ENCODE measurements at regions not wholly inside any gene's neighbourhood (a gene's known extent, or its start where the extent isn't known, plus 50 kb on each side); places are given as distances from the start of the nearest gene placed in this dataset.

DNA sequence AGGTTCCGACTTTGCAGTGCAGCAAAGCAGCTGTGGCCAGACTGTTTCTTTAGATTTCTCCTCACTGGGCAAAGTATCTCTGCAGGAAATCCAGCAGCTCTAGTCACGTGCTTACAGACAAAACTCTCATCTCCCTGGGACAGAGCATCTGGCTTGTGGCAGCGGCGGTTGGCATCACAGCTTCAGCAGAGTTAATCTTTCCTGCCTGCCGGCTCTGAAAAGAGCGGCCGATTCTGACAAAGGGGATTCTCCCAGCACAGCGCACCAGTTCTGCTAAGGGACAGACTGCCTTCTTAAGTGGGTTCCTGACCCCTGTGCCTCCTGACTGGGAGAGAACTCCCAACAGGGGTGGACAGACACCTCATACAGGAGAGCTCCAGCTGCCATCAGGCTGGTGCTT, 1357.3 kb upstream of the TENM4 start:
- intact Hi-C loops (cut with micrococcal nuclease) = no loop called here
- H3K79me2 ChIP-seq (ENCODE audit: low read length) = no peaks in the 10 kb centered on the region
- ATAC-seq (no peak), DNase-seq (no peak)
- H3K4me2 ChIP-seq (ENCODE audit: low read length) = no peak overlapping the region
- H3K27me3 ChIP-seq (ENCODE audit: low read length) = no peaks in the 10 kb centered on the region
- H3K9me3 ChIP-seq (ENCODE audit: low read length) = 0 out of 2 replicates have a peak, but pooled peaks cover 10% of the 10 kb centered on the region
- no TSS peak for BruUV-seq (replicated peaks)
- TF ChIP-seq EZH2phosphoT487 (IDR thresholded peaks at IDR 0.05; ENCODE audit: borderline replicate concordance, low read length) (no peak), EZH2 (IDR thresholded peaks at IDR 0.05; ENCODE audit: low read length, unreplicated experiment) (no peak)
- TF ChIP-seq, protein P1, sequence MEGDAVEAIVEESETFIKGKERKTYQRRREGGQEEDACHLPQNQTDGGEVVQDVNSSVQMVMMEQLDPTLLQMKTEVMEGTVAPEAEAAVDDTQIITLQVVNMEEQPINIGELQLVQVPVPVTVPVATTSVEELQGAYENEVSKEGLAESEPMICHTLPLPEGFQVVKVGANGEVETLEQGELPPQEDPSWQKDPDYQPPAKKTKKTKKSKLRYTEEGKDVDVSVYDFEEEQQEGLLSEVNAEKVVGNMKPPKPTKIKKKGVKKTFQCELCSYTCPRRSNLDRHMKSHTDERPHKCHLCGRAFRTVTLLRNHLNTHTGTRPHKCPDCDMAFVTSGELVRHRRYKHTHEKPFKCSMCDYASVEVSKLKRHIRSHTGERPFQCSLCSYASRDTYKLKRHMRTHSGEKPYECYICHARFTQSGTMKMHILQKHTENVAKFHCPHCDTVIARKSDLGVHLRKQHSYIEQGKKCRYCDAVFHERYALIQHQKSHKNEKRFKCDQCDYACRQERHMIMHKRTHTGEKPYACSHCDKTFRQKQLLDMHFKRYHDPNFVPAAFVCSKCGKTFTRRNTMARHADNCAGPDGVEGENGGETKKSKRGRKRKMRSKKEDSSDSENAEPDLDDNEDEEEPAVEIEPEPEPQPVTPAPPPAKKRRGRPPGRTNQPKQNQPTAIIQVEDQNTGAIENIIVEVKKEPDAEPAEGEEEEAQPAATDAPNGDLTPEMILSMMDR (conservative IDR thresholded peaks at IDR 0.05; ENCODE audit: low read depth, low read length) = no peak
- no peak overlapping the region for H2AFZ ChIP-seq (ENCODE audit: low read length)
- ChIA-PET CTCF (no interaction called here), POLR2A (ENCODE audit: unreplicated experiment) (no interaction called here)
- no peaks in the 10 kb centered on the region for H3K9me2 ChIP-seq (replicated peaks; ENCODE audit: low read length)
- no peak overlapping the region for H3K9ac ChIP-seq (ENCODE audit: low read length)
- no peaks in the 10 kb centered on the region for H3K36me3 ChIP-seq (ENCODE audit: low read depth, low read length)
- H3K4me3 ChIP-seq (ENCODE audit: low read length) = no peak overlapping the region
- no peaks in the 10 kb centered on the region for H3K4me1 ChIP-seq (ENCODE audit: insufficient read depth, low read length)
- no peaks in the 10 kb centered on the region for H3F3A ChIP-seq (ENCODE audit: low read length, unreplicated experiment)
- H3K27ac ChIP-seq (ENCODE audit: low read length) = no peak overlapping the region
- no peaks in the 10 kb centered on the region for H4K20me1 ChIP-seq (ENCODE audit: low read length)

DNA sequence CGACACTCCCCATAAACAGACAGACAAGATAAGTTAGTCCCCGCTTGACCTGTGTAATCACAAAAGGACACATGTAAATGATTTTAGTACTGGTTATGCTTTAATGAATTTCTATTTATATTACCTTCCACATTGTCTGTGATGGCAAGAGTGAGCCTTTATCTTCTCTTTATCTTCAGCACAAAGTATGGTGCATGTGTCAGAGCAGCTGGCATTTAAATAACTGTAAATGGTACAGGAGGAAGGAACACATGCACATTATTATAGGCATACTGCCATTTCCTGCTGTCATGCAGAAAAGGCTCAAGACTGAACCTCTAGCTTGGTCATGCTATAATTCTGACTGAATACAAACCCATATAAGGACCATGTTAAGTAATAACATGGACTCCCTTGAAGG, 1342.7 kb upstream of the TENM4 start:
- no TSS peak for BruUV-seq (replicated peaks)
- Histone ChIP-seq H2AFZ (ENCODE audit: low read length) (no peak overlapping the region), H3F3A (ENCODE audit: low read length, unreplicated experiment) (no peaks in the 10 kb centered on the region), H3K9ac (ENCODE audit: low read length) (no peak overlapping the region), H3K4me2 (ENCODE audit: low read length) (no peak overlapping the region), H4K20me1 (ENCODE audit: low read length) (no peaks in the 10 kb centered on the region), H3K9me3 (ENCODE audit: low read length) (peaks cover 7% of the 10 kb centered on the region; the same call in 1 of the 2 replicates), H3K4me3 (ENCODE audit: low read length) (no peak overlapping the region), H3K4me1 (ENCODE audit: insufficient read depth, low read length) (no peaks in the 10 kb centered on the region), H3K36me3 (ENCODE audit: low read depth, low read length) (no peaks in the 10 kb centered on the region), H3K9me2 (replicated peaks; ENCODE audit: low read length) (no peaks in the 10 kb centered on the region), H3K27ac (ENCODE audit: low read length) (no peak overlapping the region), H3K27me3 (ENCODE audit: low read length) (no peaks in the 10 kb centered on the region), H3K79me2 (ENCODE audit: low read length) (no peaks in the 10 kb centered on the region)
- DNase-seq (no peak), ATAC-seq (no peak)
- CTCF ChIA-PET = no interaction called here
- intact Hi-C loops (cut with micrococcal nuclease) = no loop called here
- POLR2A ChIA-PET (ENCODE audit: unreplicated experiment) = no interaction called here
- no peak for TF ChIP-seq EZH2 (IDR thresholded peaks at IDR 0.05; ENCODE audit: low read length, unreplicated experiment)
- TF ChIP-seq EZH2phosphoT487 (IDR thresholded peaks at IDR 0.05; ENCODE audit: borderline replicate concordance, low read length) = no peak
- TF ChIP-seq, protein P1 (conservative IDR thresholded peaks at IDR 0.05; ENCODE audit: low read depth, low read length) = no peak

DNA sequence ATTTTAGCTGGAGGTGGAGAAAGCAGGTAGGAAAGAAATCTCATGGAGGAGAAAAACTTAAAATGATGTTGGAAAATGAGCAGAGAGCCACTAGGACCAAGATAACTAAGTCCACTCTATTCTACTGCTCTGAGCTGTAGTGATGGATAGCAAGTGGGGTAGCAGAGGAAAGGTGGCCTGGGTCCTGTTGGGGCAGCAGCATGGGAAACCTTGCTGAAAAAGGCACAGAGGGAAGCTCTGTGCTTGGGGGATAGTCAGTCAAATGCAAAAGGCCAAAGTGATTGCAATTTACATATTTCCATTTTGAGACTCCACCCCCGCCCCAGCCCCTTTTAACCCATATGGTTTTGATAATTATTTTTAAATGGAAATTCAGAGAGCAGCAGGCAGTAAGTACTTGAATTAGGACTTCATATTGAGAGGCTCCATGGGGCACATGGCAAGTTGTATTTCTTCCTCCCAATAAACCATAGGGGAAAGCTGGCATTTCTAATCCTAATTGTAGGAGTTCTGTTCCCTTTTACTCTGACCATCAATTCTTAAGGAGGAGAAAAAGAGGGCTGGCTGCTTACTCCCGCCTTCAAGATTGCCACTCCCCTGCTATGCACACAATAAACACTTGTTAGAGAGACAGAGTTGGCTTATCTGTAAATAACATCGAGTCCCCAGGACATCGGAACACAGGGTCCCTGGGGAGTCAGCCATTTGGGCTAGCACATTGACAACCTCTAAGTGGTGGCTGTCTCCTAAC, 1341.5 kb upstream of the TENM4 start:
- no TSS peak for BruUV-seq (replicated peaks)

More for the DNA sequence above, 1341.5 kb upstream of the TENM4 start:
- Histone ChIP-seq H3K9me3 (ENCODE audit: low read length) (peaks cover 7% of the 10 kb centered on the region; the same call in 1 of the 2 replicates), H3K27ac (ENCODE audit: low read length) (no peak overlapping the region), H3K4me2 (ENCODE audit: low read length) (no peak overlapping the region), H3K79me2 (ENCODE audit: low read length) (no peaks in the 10 kb centered on the region), H4K20me1 (ENCODE audit: low read length) (no peaks in the 10 kb centered on the region), H2AFZ (ENCODE audit: low read length) (no peak overlapping the region), H3K36me3 (ENCODE audit: low read depth, low read length) (no peaks in the 10 kb centered on the region), H3K9me2 (replicated peaks; ENCODE audit: low read length) (no peaks in the 10 kb centered on the region), H3K9ac (ENCODE audit: low read length) (no peak overlapping the region), H3K4me3 (ENCODE audit: low read length) (no peak overlapping the region), H3K27me3 (ENCODE audit: low read length) (no peaks in the 10 kb centered on the region), H3K4me1 (ENCODE audit: insufficient read depth, low read length) (no peaks in the 10 kb centered on the region), H3F3A (ENCODE audit: low read length, unreplicated experiment) (no peaks in the 10 kb centered on the region)
- TF ChIP-seq, protein P1 (conservative IDR thresholded peaks at IDR 0.05; ENCODE audit: low read depth, low read length) = no peak
- no peak for TF ChIP-seq EZH2 (IDR thresholded peaks at IDR 0.05; ENCODE audit: low read length, unreplicated experiment)
- TF ChIP-seq EZH2phosphoT487 (IDR thresholded peaks at IDR 0.05; ENCODE audit: borderline replicate concordance, low read length) = no peak
- DNase-seq (no peak), ATAC-seq (no peak)
- ChIA-PET CTCF (no interaction called here), POLR2A (ENCODE audit: unreplicated experiment) (no interaction called here)
- intact Hi-C loops (cut with micrococcal nuclease) = no loop called here

All from PC-3 (cell line).